H1 (cell line): ENCODE measurements at regions not wholly inside any gene's neighbourhood (a gene's known extent, or its start where the extent isn't known, plus 50 kb on each side); places are given as distances from the start of the nearest gene placed in this dataset.

Experiments
- CTCF ChIA-PET: fragments of 300-600 bp; sonication (Branson Sonifier 250); formaldehyde crosslinking; loops from one replicate; lab custom pipeline; 2021; ENCODE audit not compliant: partially characterized antibody; lab: Charles Lee
- POLR2A ChIA-PET: fragments of 300-600 bp; sonication (Branson Sonifier 250); formaldehyde crosslinking; loops from one replicate; lab custom pipeline; 2021; ENCODE audit warnings: inconsistent platforms; ENCODE audit not compliant: partially characterized antibody; lab: Charles Lee
- DNase-seq, 2 experiments: peaks; one replicate each; pipeline versions ENCODE4 v3.0.0 to v3.0.0-alpha.2; 2010 to 2022; ENCODE audit warnings: low spot score in 2 of 2, low read depth in 1 of 2, mixed read lengths in 1 of 2
- FAIRE-seq: peaks from 2 replicates; lab custom pipeline; 2011; peaks lifted over from hg19 to GRCh38; lab: Jason Lieb, UNC
- H2AFZ ChIP-seq: 2 replicates; pipeline ENCODE4 v1.8.1; 2012; ENCODE audit warnings: low read length, inconsistent platforms
- H2AK5ac ChIP-seq: 2 replicates; pipeline ENCODE4 v1.6.1; 2013; ENCODE audit warnings: low read depth, low read length
- H2BK120ac ChIP-seq: replicated peaks from 2 replicates; pipeline ENCODE3; 2013; ENCODE audit warnings: low read depth, low read length, inconsistent platforms
- H2BK12ac ChIP-seq: 2 replicates; pipeline ENCODE4 v1.6.1; 2013; ENCODE audit warnings: low read depth, low read length
- H2BK15ac ChIP-seq: 2 replicates; pipeline ENCODE4 v1.6.1; 2013; ENCODE audit warnings: low read length
- H2BK20ac ChIP-seq: 2 replicates; pipeline ENCODE4 v1.6.1; 2013; ENCODE audit warnings: low read length
- H2BK5ac ChIP-seq: 2 replicates; pipeline ENCODE4 v1.6.1; 2013; ENCODE audit warnings: low read depth, low read length
- H3K14ac ChIP-seq: 2 replicates; pipeline ENCODE4 v1.6.1; 2013; ENCODE audit warnings: inconsistent platforms; ENCODE audit not compliant: insufficient read length
- H3K18ac ChIP-seq: 2 replicates; pipeline ENCODE4 v1.6.1; 2013; ENCODE audit warnings: low read length; ENCODE audit errors: extremely low read depth
- H3K23ac ChIP-seq: 2 replicates; pipeline ENCODE4 v1.6.1; 2013; ENCODE audit warnings: inconsistent platforms; ENCODE audit not compliant: insufficient read length
- H3K23me2 ChIP-seq: 2 replicates; pipeline ENCODE4 v1.6.1; 2013; ENCODE audit warnings: low read depth, low read length
- H3K27ac ChIP-seq: 2 replicates; pipeline ENCODE4 v1.6.1; 2011; ENCODE audit warnings: low read depth, low read length, inconsistent platforms
- H3K27me3 ChIP-seq, 4 experiments: replicated peaks in 1 of 4; 1 replicate in 1 of 4; 2 replicates in 3 of 4; pipeline versions ENCODE4 v1.6.1 to v1.8.1; 2011 to 2013; ENCODE audit warnings: low read length in 3 of 4, mild to moderate bottlenecking in 3 of 4, inconsistent platforms in 2 of 4, mixed read lengths in 2 of 4, moderate library complexity in 1 of 4; ENCODE audit not compliant: control insufficient read depth in 3 of 4, insufficient read depth in 3 of 4; ENCODE audit errors: extremely low read depth in 1 of 4
- H3K36me3 ChIP-seq, 4 experiments: 2 replicates each; pipeline versions ENCODE4 v1.6.1 to v1.8.1; 2011 to 2013; ENCODE audit warnings: mild to moderate bottlenecking in 4 of 4, low read length in 3 of 4, moderate library complexity in 2 of 4, control low read depth in 1 of 4, inconsistent platforms in 1 of 4; ENCODE audit not compliant: insufficient read depth in 4 of 4, control insufficient read depth in 2 of 4
- H3K4ac ChIP-seq: replicated peaks from 2 replicates; pipeline ENCODE3; 2013; ENCODE audit warnings: low read length, low read depth, mixed read lengths, inconsistent platforms; ENCODE audit not compliant: insufficient read length
- H3K4me1 ChIP-seq, 4 experiments: replicated peaks in 1 of 4; 1 replicate in 1 of 4; 2 replicates in 3 of 4; pipeline versions ENCODE4 v1.6.1 to v1.8.1; 2011 to 2013; ENCODE audit warnings: low read length in 3 of 4, inconsistent platforms in 2 of 4, mixed read lengths in 1 of 4; ENCODE audit not compliant: insufficient read depth in 4 of 4, control insufficient read depth in 3 of 4
- H3K4me2 ChIP-seq, 2 experiments: 2 replicates each; pipeline versions ENCODE4 v1.6.1 to v1.8.1; 2011 to 2013; ENCODE audit warnings: low read depth in 2 of 2, low read length in 2 of 2, control low read depth in 1 of 2, inconsistent platforms in 1 of 2, mild to moderate bottlenecking in 1 of 2; ENCODE audit not compliant: insufficient read depth in 1 of 2
- H3K4me3 ChIP-seq, 4 experiments: fragments of 200-600, 300-600 bp in 1 of 4; sonication (generic), shearing (Covaris generic), sonication (Bioruptor Twin) in 1 of 4; 2 replicates each; pipeline versions ENCODE4 v1.5.1 to v1.8.1; 2011 to 2016; ENCODE audit warnings: low read length in 4 of 4, low read depth in 3 of 4, control low read depth in 2 of 4, inconsistent platforms in 2 of 4, mild to moderate bottlenecking in 2 of 4, mixed read lengths in 1 of 4, moderate library complexity in 1 of 4; ENCODE audit not compliant: insufficient read depth in 2 of 4; ENCODE audit errors: extremely low read depth in 1 of 4
- H3K56ac ChIP-seq: replicated peaks from 2 replicates; pipeline ENCODE3; 2013; ENCODE audit warnings: low read depth, mild to moderate bottlenecking, mixed read lengths, low read length, inconsistent platforms; ENCODE audit not compliant: insufficient read length
- H3K79me1 ChIP-seq: 2 replicates; pipeline ENCODE4 v1.6.1; 2013; ENCODE audit warnings: low read depth, low read length, control low read depth
- H3K79me2 ChIP-seq, 2 experiments: 2 replicates each; pipeline versions ENCODE4 v1.6.1 to v1.8.1; 2012 to 2013; ENCODE audit warnings: low read length in 2 of 2, mild to moderate bottlenecking in 2 of 2, inconsistent platforms in 1 of 2; ENCODE audit not compliant: insufficient read depth in 2 of 2, control insufficient read depth in 1 of 2
- H3K9ac ChIP-seq, 4 experiments: replicated peaks in 1 of 4; 1 replicate in 1 of 4; 2 replicates in 3 of 4; pipeline versions ENCODE4 v1.6.1 to v1.8.1; 2011 to 2013; ENCODE audit warnings: low read depth in 3 of 4, low read length in 3 of 4, control low read depth in 2 of 4, mild to moderate bottlenecking in 2 of 4, moderate library complexity in 2 of 4, inconsistent platforms in 1 of 4; ENCODE audit errors: extremely low read depth in 1 of 4
- H3K9me3 ChIP-seq, 2 experiments: 2 replicates each; pipeline versions ENCODE4 v1.6.1 to v1.8.1; 2012 to 2013; ENCODE audit warnings: mild to moderate bottlenecking in 2 of 2, moderate library complexity in 2 of 2, control low read depth in 1 of 2, inconsistent platforms in 1 of 2, low read depth in 1 of 2, low read length in 1 of 2, mixed read lengths in 1 of 2; ENCODE audit not compliant: insufficient read depth in 2 of 2
- H4K20me1 ChIP-seq, 2 experiments: replicated peaks in 1 of 2; 2 replicates each; pipeline versions ENCODE3 to v1.8.1; 2011 to 2013; ENCODE audit warnings: inconsistent platforms in 2 of 2, low read length in 2 of 2, mild to moderate bottlenecking in 1 of 2; ENCODE audit not compliant: insufficient read depth in 2 of 2, control insufficient read depth in 1 of 2
- H4K5ac ChIP-seq: 2 replicates; pipeline ENCODE4 v1.6.1; 2013; ENCODE audit warnings: low read length, low read depth, mixed read lengths, inconsistent platforms; ENCODE audit not compliant: insufficient read length
- H4K8ac ChIP-seq: 2 replicates; pipeline ENCODE4 v1.8.0; 2013; ENCODE audit warnings: mild to moderate bottlenecking, moderate library complexity, low read length, inconsistent platforms; ENCODE audit not compliant: insufficient read depth; ENCODE audit errors: extremely low read depth
- H4K91ac ChIP-seq: replicated peaks from 2 replicates; pipeline ENCODE3; 2013; ENCODE audit warnings: low read length, mixed read lengths, inconsistent platforms; ENCODE audit not compliant: insufficient read length
- BCL11A ChIP-seq, 2 experiments: IDR thresholded peaks; one replicate each; pipeline ENCODE4 v1.6.1; 2011; ENCODE audit warnings: low read depth in 2 of 2, low read length in 2 of 2, mild to moderate bottlenecking in 2 of 2
- CEBPB ChIP-seq: IDR thresholded peaks from 2 replicates; pipeline ENCODE4 v1.6.1; 2012; ENCODE audit warnings: low read depth, low read length
- CHD2 ChIP-seq: IDR thresholded peaks from 2 replicates; pipeline ENCODE4 v1.6.1; 2012; ENCODE audit warnings: low read length, improper control_type of control experiment
- EGR1 ChIP-seq: IDR thresholded peaks from 2 replicates; pipeline ENCODE4 v1.6.1; 2011; ENCODE audit warnings: low read depth, low read length, borderline replicate concordance
- EP300 ChIP-seq, 2 experiments: IDR thresholded peaks; 1 replicate in 1 of 2; 2 replicates in 1 of 2; pipeline ENCODE4 v1.6.1; 2011 to 2012; ENCODE audit warnings: low read depth in 2 of 2, low read length in 2 of 2, mild to moderate bottlenecking in 2 of 2, borderline replicate concordance in 1 of 2, inconsistent platforms in 1 of 2, moderate library complexity in 1 of 2
- HDAC2 ChIP-seq, 2 experiments: fragments of 300-600 bp in 1 of 2; sonication (generic) in 1 of 2; IDR thresholded peaks; 2 replicates each; pipeline ENCODE4 v1.6.1; 2011 to 2012; ENCODE audit warnings: low read depth in 2 of 2, low read length in 2 of 2, mild to moderate bottlenecking in 2 of 2, moderate library complexity in 2 of 2, borderline replicate concordance in 1 of 2, inconsistent platforms in 1 of 2
- HDAC6 ChIP-seq: IDR thresholded peaks from one replicate; pipeline ENCODE4 v1.7.1; 2012; ENCODE audit warnings: low read depth, mild to moderate bottlenecking, inconsistent platforms, low read length, moderate library complexity
- KDM4A ChIP-seq: IDR thresholded peaks from one replicate; pipeline ENCODE4 v1.7.1; 2012; ENCODE audit warnings: low read depth, mild to moderate bottlenecking, moderate library complexity, low read length, inconsistent platforms; ENCODE audit not compliant: severe bottlenecking
- POU5F1 ChIP-seq: IDR thresholded peaks from 2 replicates; pipeline ENCODE4 v1.6.1; 2011; ENCODE audit warnings: low read depth, mild to moderate bottlenecking, low read length, moderate library complexity
- RNF2 ChIP-seq: fragments of 200-900, 300-1000 bp; sonication (generic); IDR thresholded peaks from 2 replicates; pipeline ENCODE4 v1.7.1; 2016; ENCODE audit warnings: borderline replicate concordance, low read depth, mild to moderate bottlenecking, antibody characterized with exemption, low read length; ENCODE audit not compliant: poor library complexity, severe bottlenecking; ENCODE audit errors: missing control alignments
- RXRA ChIP-seq: IDR thresholded peaks from 2 replicates; pipeline ENCODE4 v1.6.1; 2011; ENCODE audit warnings: low read depth, mild to moderate bottlenecking, low read length, moderate library complexity; ENCODE audit not compliant: insufficient read depth
- SUZ12 ChIP-seq: fragments of 200-600 bp; sonication (generic); IDR thresholded peaks from 2 replicates; pipeline ENCODE4 v1.6.1; 2012; ENCODE audit warnings: mild to moderate bottlenecking, inconsistent platforms, low read length, moderate library complexity, mixed read lengths
- WGBS, 2 experiments: shearing (Covaris generic) in 1 of 2; methylation state at CpG; one replicate each; pipeline versions ENCODE4 v1.1.6 to v1.1.7; 2013 to 2015; ENCODE audit warnings: low lambda C conversion rate in 2 of 2, mixed read lengths in 2 of 2, inconsistent platforms in 1 of 2, low coverage in 1 of 2, missing lambda C conversion rate in 1 of 2; ENCODE audit not compliant: insufficient replicate concordance in 2 of 2, insufficient coverage in 1 of 2, insufficient read length in 1 of 2; ENCODE audit errors: extremely low coverage in 1 of 2, missing lambda C conversion rate in 1 of 2; 5-methylcytosine and 5-hydroxymethylcytosine counted together
- TF ChIP-seq, protein P1 (sequence below): IDR thresholded peaks from 2 replicates; pipeline ENCODE4 v1.6.1; 2012; ENCODE audit warnings: inconsistent platforms

DNA sequence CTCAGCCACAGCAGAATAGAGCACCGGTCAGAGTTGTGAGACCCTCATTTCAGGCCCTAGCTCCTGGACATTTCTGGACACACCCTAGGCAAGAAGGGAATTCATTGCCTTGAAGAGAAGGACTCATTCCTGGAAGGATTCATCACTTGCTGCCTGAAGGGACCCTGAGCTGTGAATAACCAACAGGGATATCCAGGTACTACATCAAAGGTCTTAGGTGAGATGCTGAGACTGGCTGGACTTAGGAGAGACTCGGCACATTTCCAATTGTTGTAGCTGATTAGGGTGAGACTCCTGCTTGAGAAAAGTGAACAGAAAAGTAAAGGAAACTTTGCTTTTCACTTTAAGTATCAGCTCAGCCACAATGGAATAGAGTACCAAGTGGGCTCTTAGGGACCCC is 208.1 kb upstream of the CDKN2B start:
- CTCF ChIA-PET = interaction anchor here (0.6 to 1.6 kb wide), 7 partner anchors 9 to 404 kb away, joined by 3 to 10 read pairs (median 4); no protein-coding TSS in a partner anchor
- Histone ChIP-seq H2AFZ (no peak overlapping the region), H3K27ac (no peak overlapping the region)
- TF ChIP-seq SUZ12 (no peak), EP300 (IDR thresholded peaks at IDR 0.05; ENCODE audit: borderline replicate concordance in 1 of 2, low read depth in 2 of 2, low read length in 2 of 2) (no peak), CEBPB (no peak), POU5F1 (no peak), HDAC2 (IDR thresholded peaks at IDR 0.05; ENCODE audit: borderline replicate concordance in 1 of 2, low read depth in 2 of 2, low read length in 2 of 2) (no peak), EGR1 (no peak), CHD2 (no peak), RXRA (no peak), HDAC6 (no peak), BCL11A (IDR thresholded peaks at IDR 0.05; ENCODE audit: low read depth in 2 of 2, low read length in 2 of 2) (no peak), KDM4A (no peak), RNF2 (no peak)
- TF ChIP-seq, protein P1, sequence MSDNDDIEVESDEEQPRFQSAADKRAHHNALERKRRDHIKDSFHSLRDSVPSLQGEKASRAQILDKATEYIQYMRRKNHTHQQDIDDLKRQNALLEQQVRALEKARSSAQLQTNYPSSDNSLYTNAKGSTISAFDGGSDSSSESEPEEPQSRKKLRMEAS = no peak

More for the DNA sequence above, 208.1 kb upstream of the CDKN2B start:
- Histone ChIP-seq H2BK12ac (no peak overlapping the region), H4K20me1 (no peaks in the 10 kb centered on the region), H3K23me2 (no peaks in the 10 kb centered on the region), H4K5ac (no peak overlapping the region), H3K36me3 (no peaks in the 10 kb centered on the region), H2BK5ac (no peak overlapping the region), H3K4me3 (no peak overlapping the region), H4K8ac (no peak overlapping the region), H3K18ac (no peak overlapping the region), H3K9ac (no peak overlapping the region), H3K4me2 (no peak overlapping the region), H2BK120ac (no peak overlapping the region), H3K4me1 (no peaks in the 10 kb centered on the region), H3K4ac (no peak overlapping the region), H3K79me1 (no peaks in the 10 kb centered on the region), H4K91ac (no peak overlapping the region), H3K79me2 (no peaks in the 10 kb centered on the region), H3K23ac (no peak overlapping the region), H3K27me3 (no peaks in the 10 kb centered on the region), H3K9me3 (no peaks in the 10 kb centered on the region), H3K14ac (no peak overlapping the region), H2BK20ac (no peak overlapping the region), H2AK5ac (no peak overlapping the region), H3K56ac (no peak overlapping the region), H2BK15ac (no peak overlapping the region)
- POLR2A ChIA-PET = interaction anchor here (0.9 kb wide), 1 partner anchor 10 kb away, joined by 3 read pairs; no protein-coding TSS in a partner anchor
- WGBS, 2 experiments = 96% methylated on average over 2 of the region's 2 CpGs; no CpG with 5 or more reads in 1 of the 2 experiments
- FAIRE-seq = no peak
- no peak for DNase-seq
